BLaER1 treated with 17β-estradiol and CSF1 and Interleukin-3, amounts not matched to agents 10 nM and 100 nM (cell line): ENCODE measurements at regions not wholly inside any gene's neighbourhood (a gene's known extent, or its start where the extent isn't known, plus 50 kb on each side); places are given as distances from the start of the nearest gene placed in this dataset.

Source experiments
- H3K27ac ChIP-seq, 11 experiments: shearing (Covaris generic); formaldehyde crosslinking; 2 replicates each; pipeline ENCODE4 v1.8.1; 2022
- H3K27me3 ChIP-seq, 11 experiments: shearing (Covaris generic); formaldehyde crosslinking; 2 replicates each; pipeline ENCODE4 v1.8.1; 2022
- H3K36me3 ChIP-seq, 11 experiments: shearing (Covaris generic); formaldehyde crosslinking; 2 replicates each; pipeline ENCODE4 v1.8.1; 2022
- H3K4me1 ChIP-seq, 10 experiments: shearing (Covaris generic); formaldehyde crosslinking; 2 replicates each; pipeline ENCODE4 v1.8.1; 2022
- H3K4me2 ChIP-seq, 11 experiments: shearing (Covaris generic); formaldehyde crosslinking; 2 replicates each; pipeline ENCODE4 v1.8.1; 2022
- H3K4me3 ChIP-seq, 10 experiments: shearing (Covaris generic); formaldehyde crosslinking; 2 replicates each; pipeline ENCODE4 v1.8.1; 2022
- H3K9ac ChIP-seq, 11 experiments: shearing (Covaris generic); formaldehyde crosslinking; 2 replicates each; pipeline ENCODE4 v1.8.1; 2022
- H3K9me3 ChIP-seq, 11 experiments: shearing (Covaris generic); formaldehyde crosslinking; replicated peaks in 1 of 11; 2 replicates each; pipeline ENCODE4 v1.8.1; 2022
- H4K20me1 ChIP-seq, 11 experiments: shearing (Covaris generic); formaldehyde crosslinking; 2 replicates each; pipeline ENCODE4 v1.8.1; 2022
- Cebpa-rat ChIP-seq, 11 experiments: shearing (Covaris generic); IDR thresholded peaks; 2 replicates each; pipeline ENCODE4 v1.8.1; 2022

DNA sequence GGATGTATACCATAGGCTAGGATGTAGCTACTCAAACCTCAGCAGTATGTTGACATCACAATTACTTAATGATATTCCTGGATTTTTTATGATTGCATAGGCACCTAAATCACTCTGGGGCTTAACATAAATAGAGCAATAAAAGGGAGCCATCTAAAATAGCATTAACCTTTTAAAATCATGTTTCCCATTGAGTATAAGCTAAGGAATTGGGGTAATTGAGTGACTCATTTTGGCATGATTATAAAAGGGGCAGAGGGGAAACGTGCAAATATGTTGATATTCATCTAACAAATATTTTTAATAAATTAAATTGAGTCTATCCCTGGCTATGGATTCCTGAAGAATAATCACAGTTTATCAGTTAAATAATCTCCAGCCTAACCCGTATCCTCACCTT, 74.0 kb upstream of the ADGRF1 start:
- no peak overlapping the region for H3K9ac ChIP-seq
- H3K4me1 ChIP-seq, result peaks cover 0 to 30% (median 7%) of the 10 kb centered on the region in 10 experiments; a peak in 10 of 20 replicates
- no peaks in the 10 kb centered on the region for H3K36me3 ChIP-seq
- H3K4me2 ChIP-seq, result no peak overlapping the region
- no peaks in the 10 kb centered on the region for H3K27me3 ChIP-seq
- no peaks in the 10 kb centered on the region for H4K20me1 ChIP-seq
- H3K4me3 ChIP-seq, result no peak overlapping the region
- no peak for TF ChIP-seq Cebpa-rat (IDR thresholded peaks at IDR 0.05)
- no peak overlapping the region for H3K27ac ChIP-seq
- H3K9me3 ChIP-seq, result no peaks in the 10 kb centered on the region

DNA sequence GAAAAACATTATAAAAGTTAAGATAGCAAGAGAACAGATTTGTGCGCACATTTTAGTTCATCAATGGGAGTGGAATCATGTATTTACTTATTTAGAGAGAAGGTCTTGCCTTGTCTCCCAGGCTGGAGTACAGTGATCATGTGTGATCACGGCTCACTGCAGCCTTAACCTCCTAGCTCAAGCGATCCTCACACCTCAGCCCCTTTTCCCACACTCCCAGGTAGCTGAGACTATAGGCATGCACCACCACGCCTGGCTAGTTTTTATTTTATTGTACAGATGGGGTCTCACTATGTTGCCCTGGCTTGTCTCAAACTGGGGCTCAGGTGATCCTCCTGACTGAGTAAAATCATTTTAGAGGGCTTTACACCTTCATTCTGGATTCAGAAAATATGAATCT, 72.3 kb upstream of the ADGRF1 start:
- no peaks in the 10 kb centered on the region for H3K9me3 ChIP-seq
- TF ChIP-seq Cebpa-rat (IDR thresholded peaks at IDR 0.05), result no peak
- H3K4me3 ChIP-seq, result no peak overlapping the region
- no peaks in the 10 kb centered on the region for H3K36me3 ChIP-seq
- no peak overlapping the region for H3K27ac ChIP-seq
- H3K4me1 ChIP-seq, result peaks cover 0 to 28% (median 7%) of the 10 kb centered on the region in 10 experiments; a peak in 10 of 20 replicates
- no peak overlapping the region for H3K4me2 ChIP-seq
- no peak overlapping the region for H3K9ac ChIP-seq
- H4K20me1 ChIP-seq, result no peaks in the 10 kb centered on the region
- no peaks in the 10 kb centered on the region for H3K27me3 ChIP-seq

DNA sequence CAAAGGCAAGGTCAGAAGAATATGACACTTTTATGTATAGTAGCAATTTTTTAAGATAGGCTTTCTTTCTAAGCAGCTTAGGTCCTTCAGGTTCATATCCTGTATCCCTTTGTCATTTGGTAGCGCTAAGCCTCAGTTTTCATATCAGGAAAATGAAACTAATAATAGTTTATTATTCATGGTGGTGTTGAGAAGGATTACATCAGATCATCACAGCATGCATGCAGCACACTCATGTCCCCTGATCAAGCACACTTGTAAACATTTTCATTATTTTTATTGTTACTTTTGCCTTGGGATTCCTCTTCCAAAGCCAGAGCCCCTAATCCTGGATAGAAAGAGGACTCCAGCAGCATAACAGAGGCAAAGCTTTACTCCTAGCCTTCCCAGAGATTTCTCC, 70.2 kb upstream of the ADGRF1 start:
- H3K27ac ChIP-seq, result no peak overlapping the region
- no peaks in the 10 kb centered on the region for H3K9me3 ChIP-seq
- no peaks in the 10 kb centered on the region for H4K20me1 ChIP-seq
- H3K9ac ChIP-seq, result no peak overlapping the region
- peaks cover 0 to 14% (median 0%) of the 10 kb centered on the region in 10 experiments; a peak in 4 of 20 replicates for H3K4me1 ChIP-seq
- H3K4me3 ChIP-seq, result no peak overlapping the region
- H3K4me2 ChIP-seq, result no peak overlapping the region
- no peaks in the 10 kb centered on the region for H3K36me3 ChIP-seq
- H3K27me3 ChIP-seq, result peaks cover 0 to under 1% (median 0%) of the 10 kb centered on the region in 11 experiments; a peak in 2 of 22 replicates
- TF ChIP-seq Cebpa-rat (IDR thresholded peaks at IDR 0.05), result no peak

GRCh38 chr6:47111685-47112084, 69.6 kb upstream of the ADGRF1 start:
- Histone ChIP-seq H3K4me2 (peak overlapping the region in 2 of 11 experiments; percentile 12 to 16; a peak in 2 of 22 replicates), H4K20me1 (no peaks in the 10 kb centered on the region), H3K27ac (no peak overlapping the region), H3K36me3 (no peaks in the 10 kb centered on the region), H3K4me3 (no peak overlapping the region), H3K9ac (no peak overlapping the region), H3K27me3 (peaks cover 0 to 5% (median 0%) of the 10 kb centered on the region in 11 experiments; a peak in 2 of 22 replicates), H3K4me1 (peaks cover 0 to 14% (median 0%) of the 10 kb centered on the region in 10 experiments; a peak in 4 of 20 replicates), H3K9me3 (no peaks in the 10 kb centered on the region)
- TF ChIP-seq Cebpa-rat (IDR thresholded peaks at IDR 0.05), result no peak

DNA sequence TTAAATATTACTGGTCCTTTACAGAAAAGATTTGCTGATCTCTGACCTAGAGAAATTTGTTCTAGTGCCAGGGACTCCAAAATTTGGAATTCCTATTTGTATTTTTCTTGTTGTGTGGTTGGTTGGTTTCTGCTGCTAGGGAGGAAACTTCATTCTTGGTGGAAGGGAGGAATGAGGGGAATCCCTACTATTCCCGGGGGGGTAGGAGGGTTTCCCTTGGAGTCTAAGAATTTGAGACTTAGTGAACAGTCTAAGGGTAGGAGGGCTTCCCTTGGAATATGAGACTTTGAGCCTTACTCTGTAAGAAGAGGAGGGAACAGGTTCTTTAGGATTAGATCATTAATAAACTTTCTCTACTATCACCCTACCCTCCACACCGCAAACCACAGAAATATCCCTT, 67.1 kb upstream of the ADGRF1 start:
- TF ChIP-seq Cebpa-rat (IDR thresholded peaks at IDR 0.05), result no peak
- Histone ChIP-seq H3K4me2 (no peak overlapping the region), H3K27ac (no peak overlapping the region), H3K4me1 (peaks cover 3 to 26% (median 6%) of the 10 kb centered on the region in 10 experiments; a peak in 19 of 20 replicates), H3K27me3 (peaks cover 0 to 24% (median 0%) of the 10 kb centered on the region in 11 experiments; a peak in 3 of 22 replicates), H3K36me3 (no peaks in the 10 kb centered on the region), H3K9me3 (no peaks in the 10 kb centered on the region), H4K20me1 (peaks cover 0 to 2% (median 0%) of the 10 kb centered on the region in 11 experiments; a peak in 1 of 22 replicates), H3K9ac (no peak overlapping the region), H3K4me3 (no peak overlapping the region)

GRCh38 chr6:47106721-47107197, 64.6 kb upstream of the ADGRF1 start:
- H3K27me3 ChIP-seq, result peaks cover 0 to 40% (median 0%) of the 10 kb centered on the region in 11 experiments; a peak in 5 of 22 replicates
- no peak overlapping the region for H3K27ac ChIP-seq
- peaks cover 19 to 36% (median 23%) of the 10 kb centered on the region in 10 experiments for H3K4me1 ChIP-seq
- H3K4me2 ChIP-seq, result no peak overlapping the region
- H3K4me3 ChIP-seq, result no peak overlapping the region
- H3K9me3 ChIP-seq, result no peaks in the 10 kb centered on the region
- no peak for TF ChIP-seq Cebpa-rat (IDR thresholded peaks at IDR 0.05)
- no peak overlapping the region for H3K9ac ChIP-seq
- no peaks in the 10 kb centered on the region for H3K36me3 ChIP-seq
- peaks cover 0 to 9% (median 0%) of the 10 kb centered on the region in 11 experiments; a peak in 1 of 22 replicates for H4K20me1 ChIP-seq

- H3K4me2 ChIP-seq, result no peak overlapping the region
- TF ChIP-seq Cebpa-rat (IDR thresholded peaks at IDR 0.05), result no peak
- H3K27ac ChIP-seq, result no peak overlapping the region
- H3K9me3 ChIP-seq, result no peaks in the 10 kb centered on the region
- no peak overlapping the region for H3K9ac ChIP-seq
- H3K36me3 ChIP-seq, result no peaks in the 10 kb centered on the region
- peaks cover 19 to 30% (median 23%) of the 10 kb centered on the region in 10 experiments for H3K4me1 ChIP-seq
- peaks cover 0 to 9% (median 0%) of the 10 kb centered on the region in 11 experiments; a peak in 1 of 22 replicates for H4K20me1 ChIP-seq
- peaks cover 0 to 43% (median 0%) of the 10 kb centered on the region in 11 experiments; a peak in 5 of 22 replicates for H3K27me3 ChIP-seq
- H3K4me3 ChIP-seq, result no peak overlapping the region
Measured at GRCh38 chr6:47106216-47106615, 64.1 kb upstream of the ADGRF1 start.

- Histone ChIP-seq H3K27me3 (peaks cover 0 to 47% (median 0%) of the 10 kb centered on the region in 11 experiments; a peak in 5 of 22 replicates), H3K27ac (no peak overlapping the region), H4K20me1 (peaks cover 0 to 9% (median 0%) of the 10 kb centered on the region in 11 experiments; a peak in 1 of 22 replicates), H3K36me3 (no peaks in the 10 kb centered on the region), H3K4me2 (no peak overlapping the region; a peak in 1 of 22 replicates), H3K4me1 (peaks cover 19 to 28% (median 23%) of the 10 kb centered on the region in 10 experiments), H3K9ac (no peak overlapping the region), H3K4me3 (no peak overlapping the region), H3K9me3 (no peaks in the 10 kb centered on the region)
- TF ChIP-seq Cebpa-rat (IDR thresholded peaks at IDR 0.05), result no peak
Measured at GRCh38 chr6:47105469-47106178, 63.5 kb upstream of the ADGRF1 start.

DNA sequence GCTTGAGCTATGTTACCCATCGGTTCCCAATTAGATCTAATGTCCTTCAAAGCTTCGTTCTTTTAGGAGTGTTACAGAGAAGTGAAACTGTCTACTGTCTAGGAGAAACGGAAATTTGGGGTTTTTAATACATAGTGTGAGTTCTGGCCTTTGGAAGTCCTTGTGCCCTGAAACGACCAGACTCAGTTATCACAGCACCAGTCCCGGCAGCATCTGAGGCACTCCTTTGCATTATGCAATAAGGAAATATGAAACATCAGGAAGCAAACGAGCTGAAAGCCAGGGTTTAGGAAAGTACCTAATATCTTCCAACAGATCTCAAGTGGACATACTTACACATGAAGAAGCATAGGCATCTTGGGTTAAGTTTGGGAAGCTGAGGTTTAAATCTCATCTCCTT, 61.8 kb upstream of the ADGRF1 start:
- H4K20me1 ChIP-seq, result peaks cover 0 to 9% (median 0%) of the 10 kb centered on the region in 11 experiments; a peak in 1 of 22 replicates
- H3K4me1 ChIP-seq, result peaks cover 19 to 28% (median 23%) of the 10 kb centered on the region in 10 experiments
- peaks cover 0 to 51% (median 0%) of the 10 kb centered on the region in 11 experiments; a peak in 5 of 22 replicates for H3K27me3 ChIP-seq
- no peaks in the 10 kb centered on the region for H3K36me3 ChIP-seq
- H3K9me3 ChIP-seq, result no peaks in the 10 kb centered on the region
- peak overlapping the region; percentile 45 to 84 (median 69) for H3K4me2 ChIP-seq
- TF ChIP-seq Cebpa-rat (IDR thresholded peaks at IDR 0.05), result no peak
- no peak overlapping the region for H3K4me3 ChIP-seq
- no peak overlapping the region for H3K9ac ChIP-seq
- H3K27ac ChIP-seq, result peak overlapping the region in 2 of 11 experiments; percentile 19 to 30; a peak in 2 of 22 replicates
